ENCODE measurements at regions not wholly inside any gene's neighbourhood (a gene's known extent, or its start where the extent isn't known, plus 50 kb on each side); places are given as distances from the start of the nearest gene placed in this dataset.

- Histone ChIP-seq H4K8ac (ENCODE audit: low read depth in 2 of 2, low read length in 2 of 2) (no peak overlapping the region), H3K9me3 (ENCODE audit: control insufficient read depth, insufficient read depth, low read length) (peaks cover 12% of the 10 kb centered on the region), H4K91ac (ENCODE audit: insufficient read depth, low read depth, low read length) (no peak overlapping the region), H2AK9ac (replicated peaks; ENCODE audit: low read depth, low read length, poor library complexity) (no peak overlapping the region), H2AFZ (replicated peaks; ENCODE audit: low read length, poor library complexity) (no peak overlapping the region), H2BK15ac (ENCODE audit: low read depth, low read length) (no peak overlapping the region), H4K5ac (ENCODE audit: low read depth, low read length) (no peak overlapping the region), H3K56ac (ENCODE audit: extremely low read depth, insufficient read depth, low read length) (no peak overlapping the region), H3K23ac (ENCODE audit: low read depth, low read length) (no peak overlapping the region), H3K9ac (ENCODE audit: low read depth, low read length) (no peak overlapping the region), H4K20me1 (ENCODE audit: insufficient read depth, low read length) (no peaks in the 10 kb centered on the region), H3K27ac (ENCODE audit: insufficient read depth, low read length) (no peak overlapping the region), H2BK5ac (ENCODE audit: low read depth, low read length, poor library complexity, severe bottlenecking) (no peak overlapping the region), H2AK5ac (ENCODE audit: low read depth, low read length) (no peak overlapping the region), H3K36me3 (ENCODE audit: control insufficient read depth, insufficient read depth, low read length) (no peaks in the 10 kb centered on the region), H3K4me3 (ENCODE audit: insufficient read depth, low read depth, low read length) (no peak overlapping the region), H2BK20ac (ENCODE audit: low read depth, low read length) (no peak overlapping the region), H3K9me1 (ENCODE audit: insufficient read depth, low read length) (no peaks in the 10 kb centered on the region), H3K4me2 (ENCODE audit: low read depth, low read length) (no peak overlapping the region), H3K4me1 (ENCODE audit: control insufficient read depth, insufficient read depth, low read length) (no peaks in the 10 kb centered on the region), H3K18ac (ENCODE audit: low read depth, low read length) (no peak overlapping the region), H3K79me1 (ENCODE audit: low read depth in 1 of 2, low read length in 2 of 2) (no peaks in the 10 kb centered on the region), H3K14ac (replicated peaks; ENCODE audit: low read depth, low read length) (no peak overlapping the region), H3K4ac (ENCODE audit: low read depth, low read length) (no peak overlapping the region), H2BK120ac (ENCODE audit: low read depth, low read length) (no peak overlapping the region), H3K27me3 (ENCODE audit: control insufficient read depth, insufficient read depth, low read length) (no peaks in the 10 kb centered on the region)
- intact Hi-C loops (cut with micrococcal nuclease) = no loop called here
- no TSS peak for BruUV-seq (replicated peaks)
- TF ChIP-seq FOS (IDR thresholded peaks at IDR 0.05; ENCODE audit: low read depth, low read length) (no peak), CTCF (conservative IDR thresholded peaks at IDR 0.05; ENCODE audit: low read depth, low read length) (no peak), MAFK (IDR thresholded peaks at IDR 0.05; ENCODE audit: low read depth, low read length) (no peak), USF2 (IDR thresholded peaks at IDR 0.05; ENCODE audit: low read depth, low read length) (no peak), RCOR1 (IDR thresholded peaks at IDR 0.05; ENCODE audit: insufficient replicate concordance, low read length) (no peak), MAZ (IDR thresholded peaks at IDR 0.05; ENCODE audit: borderline replicate concordance, low read depth, low read length) (no peak), CHD1 (IDR thresholded peaks at IDR 0.05; ENCODE audit: low read depth, low read length) (no peak), SMC3 (IDR thresholded peaks at IDR 0.05; ENCODE audit: low read depth, low read length) (no peak), MXI1 (IDR thresholded peaks at IDR 0.05; ENCODE audit: borderline replicate concordance, low read depth, low read length) (no peak), CEBPB (IDR thresholded peaks at IDR 0.05; ENCODE audit: low read depth, low read length) (no peak), NFE2L2 (IDR thresholded peaks at IDR 0.05; ENCODE audit: low read depth, low read length) (no peak), BHLHE40 (IDR thresholded peaks at IDR 0.05; ENCODE audit: low read depth, low read length) (no peak), RAD21 (IDR thresholded peaks at IDR 0.05; ENCODE audit: low read length) (no peak), RFX5 (IDR thresholded peaks at IDR 0.05; ENCODE audit: low read depth, low read length) (no peak), POLR2A (IDR thresholded peaks at IDR 0.05; ENCODE audit: low read depth, low read length) (no peak), ELK1 (IDR thresholded peaks at IDR 0.05; ENCODE audit: borderline replicate concordance, low read depth, low read length) (no peak)
- CTCF ChIA-PET = no interaction called here
- ATAC-seq (ENCODE audit: low read depth) (no peak), DNase-seq (no peak)
- in situ Hi-C loops (cut with MboI; ENCODE audit: low sequenced_read_pairs) = no loop called here
- POLR2A ChIA-PET (ENCODE audit: unreplicated experiment) = no interaction called here
- dilution Hi-C loops (cut with HindIII; ENCODE audit: low sequenced_read_pairs, unreplicated experiment) = no loop called here
- 0% methylated on average over 1 of the region's 3 CpGs; no CpG with 5 or more reads in 1 of the 2 experiments for WGBS, 2 experiments (ENCODE audit: extremely low coverage in 2 of 2, insufficient read length in 1 of 2)
Measured at GRCh38 chr7:109213081-109213480, 643.4 kb downstream of the DNAJB9 start.
